ENCODE measurements at regions not wholly inside any gene's neighbourhood (a gene's known extent, or its start where the extent isn't known, plus 50 kb on each side); places are given as distances from the start of the nearest gene placed in this dataset.
"Not testable (repeated sequence)": the region's sequence is repeated elsewhere in the genome, so short reads cannot be mapped to it uniquely, and the experiment has no call there.

GRCh38 chr1:213357403-213357802 lies 306.4 kb downstream of the RPS6KC1 start (continued):
- TF ChIP-seq ERG (CRISPR knock-in tag; IDR thresholded peaks at IDR 0.05), result no peak
- TF ChIP-seq, protein P1, sequence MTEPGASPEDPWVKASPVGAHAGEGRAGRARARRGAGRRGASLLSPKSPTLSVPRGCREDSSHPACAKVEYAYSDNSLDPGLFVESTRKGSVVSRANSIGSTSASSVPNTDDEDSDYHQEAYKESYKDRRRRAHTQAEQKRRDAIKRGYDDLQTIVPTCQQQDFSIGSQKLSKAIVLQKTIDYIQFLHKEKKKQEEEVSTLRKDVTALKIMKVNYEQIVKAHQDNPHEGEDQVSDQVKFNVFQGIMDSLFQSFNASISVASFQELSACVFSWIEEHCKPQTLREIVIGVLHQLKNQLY (CRISPR knock-in tag; IDR thresholded peaks at IDR 0.05), result no peak
- no peak for TF ChIP-seq ZNF423 (CRISPR knock-in tag; IDR thresholded peaks at IDR 0.05)
- TF ChIP-seq ZNF671 (CRISPR knock-in tag; IDR thresholded peaks at IDR 0.05), result no peak
- no peak for TF ChIP-seq ZNF532 (CRISPR knock-in tag; IDR thresholded peaks at IDR 0.05; ENCODE audit: borderline replicate concordance)
- no peak for TF ChIP-seq ZNF232 (CRISPR knock-in tag; IDR thresholded peaks at IDR 0.05)
- no peak for TF ChIP-seq OVOL2 (CRISPR knock-in tag; IDR thresholded peaks at IDR 0.05; ENCODE audit: borderline replicate concordance)
- TF ChIP-seq SMAD4 (CRISPR knock-in tag; IDR thresholded peaks at IDR 0.05), result no peak
- no peak for TF ChIP-seq TEAD1 (CRISPR knock-in tag; IDR thresholded peaks at IDR 0.05)
- no peak for TF ChIP-seq EMX1 (CRISPR knock-in tag; IDR thresholded peaks at IDR 0.05)
- TF ChIP-seq ZSCAN18 (CRISPR knock-in tag; IDR thresholded peaks at IDR 0.05), result no peak

DNA sequence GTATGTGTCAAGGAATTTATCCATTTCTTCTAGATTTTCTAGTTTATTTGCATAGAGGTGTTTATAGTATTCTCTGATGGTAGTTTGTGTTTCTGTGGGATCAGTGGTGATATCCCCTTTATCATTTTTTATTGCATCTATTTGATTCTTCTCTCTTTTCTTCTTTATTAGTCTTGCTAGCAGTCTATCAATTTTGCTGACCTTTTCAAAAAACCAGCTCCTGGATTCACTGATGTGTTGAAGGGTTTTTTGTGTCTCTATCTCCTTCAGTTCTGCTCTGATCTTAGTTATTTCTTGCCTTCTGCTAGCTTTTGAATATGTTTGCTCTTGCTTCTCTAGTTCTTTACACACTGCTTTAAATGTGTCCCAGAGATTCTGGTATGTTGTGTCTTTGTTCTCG lies 307.3 kb downstream of the RPS6KC1 start:
- H3K27me3 Mint-ChIP-seq (ENCODE audit: low read depth); POLR2A ChIA-PET; H3K4me1 Mint-ChIP-seq; H3K4me3 Mint-ChIP-seq; ATAC-seq; DNase-seq (ENCODE audit: low spot score); H3K27ac Mint-ChIP-seq: not testable (repeated sequence)
- CTCF ChIA-PET, result interaction anchor here (1.6 kb wide), 1 partner anchor 16 kb away, joined by 4 read pairs; no protein-coding TSS in a partner anchor
- Mint-ChIP-seq H3K9me3 (peaks cover 33% of the 10 kb centered on the region), H3K36me3 (peaks cover 18% of the 10 kb centered on the region)

DNA sequence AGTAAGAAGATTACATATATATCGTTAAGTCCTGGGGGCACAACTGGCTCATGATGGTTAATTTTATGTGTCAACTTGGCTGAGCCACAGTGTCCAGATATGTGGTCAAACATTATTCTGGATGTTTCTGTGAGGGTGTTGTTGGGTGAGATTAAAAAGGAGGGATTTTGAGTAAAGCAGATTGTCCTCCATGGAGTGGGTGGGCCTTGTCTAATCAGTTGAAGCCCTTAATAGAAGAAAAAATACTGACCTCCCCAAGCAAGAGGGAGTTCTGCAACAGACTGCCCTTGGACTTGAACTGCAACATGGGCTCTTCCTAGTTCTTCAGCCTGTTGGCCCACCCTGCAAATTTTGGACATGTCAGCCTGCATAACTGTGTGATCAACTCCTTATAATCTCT lies 311.6 kb downstream of the RPS6KC1 start:
- CTCF ChIA-PET, result no interaction called here
- Mint-ChIP-seq H3K27ac (no peak overlapping the region), H3K27me3 (ENCODE audit: low read depth) (no peaks in the 10 kb centered on the region; the same call in 1 of the 2 replicates), H3K4me1 (no peaks in the 10 kb centered on the region), H3K4me3 (no peak overlapping the region), H3K36me3 (peaks cover 18% of the 10 kb centered on the region), H3K9me3 (peaks cover 33% of the 10 kb centered on the region)
- ATAC-seq (no peak), DNase-seq (ENCODE audit: low spot score) (no peak)
- POLR2A ChIA-PET, result no interaction called here
- no peak for TF ChIP-seq NFYB (CRISPR knock-in tag; conservative IDR thresholded peaks at IDR 0.05; ENCODE audit: low read depth)
- no peak for TF ChIP-seq FOXP1 (CRISPR knock-in tag; IDR thresholded peaks at IDR 0.05; ENCODE audit: borderline replicate concordance)
- no peak for TF ChIP-seq ETV6 (CRISPR knock-in tag; IDR thresholded peaks at IDR 0.05)
- TF ChIP-seq, protein P2, sequence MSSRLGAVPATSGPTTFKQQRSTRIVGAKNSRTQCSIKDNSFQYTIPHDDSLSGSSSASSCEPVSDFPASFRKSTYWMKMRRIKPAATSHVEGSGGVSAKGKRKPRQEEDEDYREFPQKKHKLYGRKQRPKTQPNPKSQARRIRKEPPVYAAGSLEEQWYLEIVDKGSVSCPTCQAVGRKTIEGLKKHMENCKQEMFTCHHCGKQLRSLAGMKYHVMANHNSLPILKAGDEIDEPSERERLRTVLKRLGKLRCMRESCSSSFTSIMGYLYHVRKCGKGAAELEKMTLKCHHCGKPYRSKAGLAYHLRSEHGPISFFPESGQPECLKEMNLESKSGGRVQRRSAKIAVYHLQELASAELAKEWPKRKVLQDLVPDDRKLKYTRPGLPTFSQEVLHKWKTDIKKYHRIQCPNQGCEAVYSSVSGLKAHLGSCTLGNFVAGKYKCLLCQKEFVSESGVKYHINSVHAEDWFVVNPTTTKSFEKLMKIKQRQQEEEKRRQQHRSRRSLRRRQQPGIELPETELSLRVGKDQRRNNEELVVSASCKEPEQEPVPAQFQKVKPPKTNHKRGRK (CRISPR knock-in tag; IDR thresholded peaks at IDR 0.05; ENCODE audit: borderline replicate concordance), result no peak
- no peak for TF ChIP-seq IRF2 (CRISPR knock-in tag; IDR thresholded peaks at IDR 0.05; ENCODE audit: borderline replicate concordance, low read depth)
- TF ChIP-seq, protein P3, sequence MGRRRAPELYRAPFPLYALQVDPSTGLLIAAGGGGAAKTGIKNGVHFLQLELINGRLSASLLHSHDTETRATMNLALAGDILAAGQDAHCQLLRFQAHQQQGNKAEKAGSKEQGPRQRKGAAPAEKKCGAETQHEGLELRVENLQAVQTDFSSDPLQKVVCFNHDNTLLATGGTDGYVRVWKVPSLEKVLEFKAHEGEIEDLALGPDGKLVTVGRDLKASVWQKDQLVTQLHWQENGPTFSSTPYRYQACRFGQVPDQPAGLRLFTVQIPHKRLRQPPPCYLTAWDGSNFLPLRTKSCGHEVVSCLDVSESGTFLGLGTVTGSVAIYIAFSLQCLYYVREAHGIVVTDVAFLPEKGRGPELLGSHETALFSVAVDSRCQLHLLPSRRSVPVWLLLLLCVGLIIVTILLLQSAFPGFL (CRISPR knock-in tag; IDR thresholded peaks at IDR 0.05; ENCODE audit: borderline replicate concordance), result no peak
- TF ChIP-seq CREM (CRISPR knock-in tag; IDR thresholded peaks at IDR 0.05), result no peak
